ENCODE measurements at regions not wholly inside any gene's neighbourhood (a gene's known extent, or its start where the extent isn't known, plus 50 kb on each side); places are given as distances from the start of the nearest gene placed in this dataset.

DNA sequence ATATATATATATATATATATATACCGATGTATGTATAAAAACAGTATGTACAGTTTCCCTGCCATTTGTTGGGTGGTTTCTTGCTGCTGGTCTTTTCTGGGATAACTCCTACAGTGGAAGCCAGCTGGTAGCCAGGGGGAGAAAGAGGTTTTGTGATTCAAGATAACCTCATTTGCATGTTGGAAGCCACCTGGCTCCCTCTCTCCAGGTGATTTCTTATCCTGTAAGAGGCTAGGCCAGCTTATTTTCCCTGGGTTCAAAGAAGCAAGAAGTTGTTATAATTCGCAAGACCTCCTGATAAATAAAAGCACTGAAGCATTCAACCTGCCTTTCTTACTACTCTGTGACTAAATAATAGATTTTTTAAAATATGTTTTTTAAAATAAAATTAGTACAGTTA is 443.3 kb downstream of the VGLL3 start:
- Histone ChIP-seq H4K20me1 (ENCODE audit: insufficient read depth, low read length) (no peaks in the 10 kb centered on the region), H4K91ac (ENCODE audit: insufficient read depth, low read depth, low read length) (no peak overlapping the region), H3K9me3 (ENCODE audit: control insufficient read depth, insufficient read depth, low read length) (no peaks in the 10 kb centered on the region), H2BK120ac (ENCODE audit: low read depth, low read length) (no peak overlapping the region), H3K4me1 (ENCODE audit: control insufficient read depth, insufficient read depth, low read length) (no peaks in the 10 kb centered on the region), H4K5ac (ENCODE audit: low read depth, low read length) (no peak overlapping the region), H3K9ac (ENCODE audit: low read depth, low read length) (no peak overlapping the region), H3K9me1 (ENCODE audit: insufficient read depth, low read length) (no peaks in the 10 kb centered on the region), H3K4ac (ENCODE audit: low read depth, low read length) (no peak overlapping the region), H3K14ac (replicated peaks; ENCODE audit: low read depth, low read length) (no peak overlapping the region), H3K27ac (ENCODE audit: insufficient read depth, low read length) (no peak overlapping the region), H3K79me1 (ENCODE audit: low read depth in 1 of 2, low read length in 2 of 2) (no peaks in the 10 kb centered on the region), H3K36me3 (ENCODE audit: control insufficient read depth, insufficient read depth, low read length) (no peaks in the 10 kb centered on the region), H3K4me3 (ENCODE audit: insufficient read depth, low read depth, low read length) (no peak overlapping the region), H3K18ac (ENCODE audit: low read depth, low read length) (no peak overlapping the region), H3K27me3 (ENCODE audit: control insufficient read depth, insufficient read depth, low read length) (no peaks in the 10 kb centered on the region), H3K56ac (ENCODE audit: extremely low read depth, insufficient read depth, low read length) (no peak overlapping the region), H2BK15ac (ENCODE audit: low read depth, low read length) (no peak overlapping the region), H2AK9ac (replicated peaks; ENCODE audit: low read depth, low read length, poor library complexity) (no peak overlapping the region), H2AK5ac (ENCODE audit: low read depth, low read length) (no peak overlapping the region), H2AFZ (replicated peaks; ENCODE audit: low read length, poor library complexity) (no peak overlapping the region), H4K8ac (ENCODE audit: low read depth in 2 of 2, low read length in 2 of 2) (no peak overlapping the region), H3K23ac (ENCODE audit: low read depth, low read length) (no peak overlapping the region), H2BK20ac (ENCODE audit: low read depth, low read length) (no peak overlapping the region), H3K4me2 (ENCODE audit: low read depth, low read length) (no peak overlapping the region), H2BK5ac (ENCODE audit: low read depth, low read length, poor library complexity, severe bottlenecking) (no peak overlapping the region)
- no peak for ATAC-seq (ENCODE audit: low read depth)
- dilution Hi-C loops (cut with HindIII; ENCODE audit: low sequenced_read_pairs, unreplicated experiment) (no loop called here), in situ Hi-C loops (cut with MboI; ENCODE audit: low sequenced_read_pairs) (no loop called here), intact Hi-C loops (cut with micrococcal nuclease) (no loop called here)
- POLR2A ChIA-PET (ENCODE audit: unreplicated experiment): no interaction called here
- CTCF ChIA-PET: no interaction called here
- no CpG with 5 or more reads among the region's 2 CpGs for WGBS, 2 experiments (ENCODE audit: extremely low coverage in 2 of 2, insufficient read length in 1 of 2)
- DNase-seq: no peak
- TF ChIP-seq CEBPB (IDR thresholded peaks at IDR 0.05; ENCODE audit: low read depth, low read length) (no peak), RCOR1 (IDR thresholded peaks at IDR 0.05; ENCODE audit: insufficient replicate concordance, low read length) (no peak)
- BruUV-seq (replicated peaks): no TSS peak
